ENCODE measurements at regions not wholly inside any gene's neighbourhood (a gene's known extent, or its start where the extent isn't known, plus 50 kb on each side); places are given as distances from the start of the nearest gene placed in this dataset.

DNA sequence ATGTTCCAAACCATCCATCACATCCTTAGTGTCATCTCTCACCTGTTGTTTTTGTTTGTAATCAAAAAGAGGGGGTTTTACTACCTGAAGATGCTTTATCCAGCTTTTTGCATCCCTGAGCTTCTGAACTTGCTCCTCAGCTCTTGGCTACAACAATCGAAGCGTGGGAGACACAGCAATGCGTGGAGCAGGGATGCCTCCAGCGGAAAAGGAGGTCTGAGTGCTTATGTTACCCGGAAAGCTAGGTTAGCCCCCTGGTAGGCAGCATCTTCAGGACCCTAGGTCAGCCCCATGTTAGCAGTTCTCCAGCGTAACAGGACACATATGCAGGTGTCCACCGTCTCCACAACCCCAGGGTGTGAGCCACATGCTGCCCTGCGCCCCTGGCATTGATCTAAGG lies 141.5 kb downstream of the RRAGC start:
- no peak for DNase-seq (ENCODE audit: low read depth)

DNA sequence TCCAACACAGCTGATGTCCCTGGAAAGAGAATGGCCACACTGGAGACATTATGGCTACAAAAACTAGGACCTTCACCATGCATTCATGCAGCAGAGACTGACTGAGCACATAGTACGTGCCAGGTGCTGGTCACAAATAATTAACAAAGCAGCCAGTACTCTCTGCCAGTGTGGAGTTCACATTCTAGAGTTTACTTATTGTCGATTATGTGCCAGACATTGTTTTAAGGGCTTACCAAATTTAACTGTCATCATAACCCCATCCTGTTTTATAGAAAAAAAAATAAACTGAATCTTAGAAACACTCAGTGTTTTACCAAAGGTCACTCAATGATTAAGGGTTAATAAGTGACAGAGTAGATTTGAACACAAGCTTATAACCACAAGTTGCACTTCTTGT lies 143.3 kb downstream of the RRAGC start:
- DNase-seq (ENCODE audit: low read depth): no peak

DNA sequence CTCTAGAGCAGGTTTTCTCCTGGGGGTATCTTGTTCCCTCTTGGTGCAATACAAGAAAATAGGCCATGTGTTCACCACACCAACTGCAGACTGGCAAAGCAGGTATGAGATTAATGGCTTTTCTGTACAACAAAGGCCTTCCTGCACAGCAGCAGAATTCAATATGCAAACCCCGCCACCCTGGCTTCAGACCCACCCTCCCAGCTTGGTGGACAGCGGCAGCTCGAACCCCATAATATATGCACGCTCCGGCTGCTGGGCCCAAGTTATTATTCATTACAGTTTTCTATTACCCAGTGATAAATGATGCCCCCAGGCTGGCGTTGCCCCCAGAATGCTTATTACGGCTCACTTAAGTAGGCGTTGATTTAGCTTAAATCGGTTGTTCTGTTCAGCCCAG lies 144.2 kb downstream of the RRAGC start:
- DNase-seq (ENCODE audit: low read depth): no peak

- DNase-seq (ENCODE audit: low read depth): no peak
Observed at GRCh38 chr1:38712046-38712445, 147.5 kb downstream of the RRAGC start.

DNA sequence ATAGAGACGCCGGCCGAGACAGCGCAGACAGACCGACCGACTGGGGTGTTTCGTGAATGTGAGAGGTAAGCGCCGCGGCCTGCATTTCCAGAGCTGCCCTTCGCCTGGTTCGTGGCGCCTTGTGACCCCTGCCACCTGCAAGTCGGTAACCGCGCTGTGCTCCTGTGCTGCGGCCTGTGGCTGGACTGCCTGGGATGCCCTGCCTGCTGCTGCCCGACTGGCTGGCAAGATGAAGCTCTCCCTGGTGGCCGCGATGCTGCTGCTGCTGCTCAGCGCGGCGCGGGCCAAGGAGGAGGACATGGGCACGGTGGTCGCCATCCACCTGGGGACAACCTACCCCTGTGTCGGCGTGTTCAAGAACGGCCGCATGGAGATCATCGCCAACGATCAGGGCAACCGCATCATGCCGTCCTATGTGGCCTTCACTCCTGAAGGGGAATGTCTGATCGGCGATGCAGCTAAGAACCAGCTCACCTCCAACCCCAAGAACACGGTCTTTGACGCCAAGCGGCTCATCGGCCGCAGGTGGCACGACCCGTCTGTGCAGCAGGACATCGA lies 150.8 kb downstream of the RRAGC start:
- no peak for DNase-seq (ENCODE audit: low read depth)

DNA sequence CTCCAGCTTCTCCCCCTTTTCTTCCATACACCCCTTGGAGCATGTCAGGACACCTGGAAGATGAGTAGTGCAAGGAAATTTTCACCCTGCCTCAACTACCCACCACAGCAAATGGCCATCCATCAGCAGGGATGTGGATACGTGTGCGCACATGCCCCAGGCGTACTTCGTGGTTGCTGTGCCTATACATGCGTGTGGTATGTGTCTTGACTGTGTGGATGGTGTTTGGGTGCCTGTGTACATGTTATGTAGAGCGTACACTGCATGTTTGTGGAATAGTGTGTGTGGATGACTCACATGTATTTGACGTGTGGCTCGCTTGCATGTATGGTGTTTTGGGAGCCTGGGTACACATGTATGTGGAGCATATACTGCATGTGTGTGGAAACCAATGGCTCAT lies 158.5 kb downstream of the RRAGC start:
- DNase-seq (ENCODE audit: low read depth): no peak

DNA sequence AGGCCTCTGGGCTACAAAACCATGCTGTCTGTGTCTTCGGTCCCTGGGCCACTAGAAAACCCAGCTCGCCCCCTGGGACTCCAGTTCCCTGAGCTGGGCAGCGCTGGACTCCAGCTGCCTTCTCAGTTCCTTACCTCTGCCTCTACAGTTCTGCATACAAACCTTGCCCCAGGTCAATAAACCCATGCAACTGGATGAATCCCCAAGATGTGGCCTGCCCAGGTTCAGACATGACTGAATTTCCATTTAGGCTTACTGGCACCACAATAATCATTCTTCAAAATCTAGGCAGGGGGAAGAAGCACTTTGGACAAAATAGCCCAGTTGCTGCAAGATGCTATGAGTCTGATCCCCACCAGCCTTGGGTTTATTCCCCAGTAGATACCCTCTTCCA lies 159.5 kb downstream of the RRAGC start:
- no peak for DNase-seq (ENCODE audit: low read depth)

DNA sequence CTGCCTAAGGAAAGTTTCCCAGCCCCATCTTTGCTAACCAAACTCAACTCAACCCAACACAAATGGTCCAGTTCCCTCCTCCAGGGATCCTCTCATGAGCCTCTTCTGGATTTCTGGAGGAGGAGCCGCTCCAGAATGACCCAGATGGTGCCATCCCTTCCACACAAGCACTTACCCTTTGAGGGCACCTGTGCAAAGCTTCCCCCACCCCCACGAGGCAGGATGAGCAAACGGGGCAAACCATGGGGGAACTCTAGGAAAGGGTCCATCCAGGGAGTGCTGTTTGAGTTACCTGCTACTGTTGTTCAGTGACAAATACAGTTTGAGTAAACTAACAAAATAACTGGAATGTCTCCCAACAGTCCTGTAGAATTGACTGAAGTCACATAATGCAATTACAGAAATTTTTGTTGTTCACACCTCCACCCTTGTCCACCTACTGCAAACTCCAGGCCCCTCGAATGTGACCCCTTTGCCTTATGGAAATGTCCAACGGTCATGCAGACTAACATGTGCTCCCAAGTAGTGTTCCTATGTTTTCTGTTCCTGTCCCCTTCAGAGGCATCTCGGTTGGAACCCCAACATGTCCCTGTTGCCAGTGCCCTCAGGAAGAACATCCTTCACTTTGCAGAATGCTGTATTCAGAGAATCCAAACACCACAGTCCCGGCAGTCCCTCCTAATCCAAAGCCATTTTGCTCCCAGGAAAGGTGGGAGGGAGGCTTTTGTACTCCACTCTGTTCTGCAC lies 160.1 kb downstream of the RRAGC start:
- DNase-seq (ENCODE audit: low read depth): no peak

DNA sequence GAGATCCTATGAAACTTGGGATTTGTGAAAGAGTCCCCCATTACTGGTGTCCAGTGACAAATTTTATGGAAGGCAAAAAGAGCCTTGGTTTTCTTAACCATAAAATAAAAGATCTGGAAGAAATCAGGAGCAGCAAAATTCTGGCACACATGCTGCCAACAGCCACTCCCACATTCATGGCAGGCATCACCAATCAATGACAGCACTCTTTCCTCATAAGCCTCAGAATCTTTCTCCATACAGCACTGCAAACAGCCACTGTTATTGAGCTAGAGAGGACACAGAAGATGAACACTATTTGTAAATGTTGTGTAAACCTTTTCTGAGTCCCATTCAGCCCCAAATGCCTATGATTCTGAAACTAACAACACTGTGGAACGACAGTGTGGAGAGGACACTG lies 162.2 kb downstream of the RRAGC start:
- no peak for DNase-seq (ENCODE audit: low read depth)

- DNase-seq (ENCODE audit: low read depth): no peak
Observed at GRCh38 chr1:38696371-38696770, 163.2 kb downstream of the RRAGC start.

GRCh38 chr1:38693759-38694158 lies 165.8 kb downstream of the RRAGC start:
- DNase-seq (ENCODE audit: low read depth): no peak

- DNase-seq (ENCODE audit: low read depth): no peak
Observed at GRCh38 chr1:38693031-38693430, 166.5 kb downstream of the RRAGC start.

GRCh38 chr1:38690790-38691449 lies 168.7 kb downstream of the RRAGC start:
- DNase-seq (ENCODE audit: low read depth): no peak

DNA sequence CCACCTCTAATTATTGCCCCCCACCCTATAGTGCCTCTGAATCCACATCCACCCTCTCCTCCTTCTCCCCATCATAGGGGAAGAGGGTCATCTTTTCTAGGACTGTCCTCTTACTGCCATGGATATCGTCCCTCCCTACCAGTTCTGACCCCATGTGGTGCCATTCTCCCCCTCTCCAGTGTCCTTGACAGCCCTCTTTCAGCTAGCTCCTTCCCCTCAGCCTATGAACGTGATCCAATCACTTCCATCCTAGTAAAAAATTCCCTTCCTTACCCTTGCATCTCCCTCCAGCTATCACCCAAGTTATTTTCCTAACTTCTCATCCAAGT lies 172.7 kb downstream of the RRAGC start:
- DNase-seq (ENCODE audit: low read depth): no peak

- no peak for DNase-seq (ENCODE audit: low read depth)
Observed at GRCh38 chr1:38686167-38686926, 173.2 kb downstream of the RRAGC start.

GRCh38 chr1:38685388-38685787 lies 174.2 kb downstream of the RRAGC start:
- DNase-seq (ENCODE audit: low read depth): no peak

DNA sequence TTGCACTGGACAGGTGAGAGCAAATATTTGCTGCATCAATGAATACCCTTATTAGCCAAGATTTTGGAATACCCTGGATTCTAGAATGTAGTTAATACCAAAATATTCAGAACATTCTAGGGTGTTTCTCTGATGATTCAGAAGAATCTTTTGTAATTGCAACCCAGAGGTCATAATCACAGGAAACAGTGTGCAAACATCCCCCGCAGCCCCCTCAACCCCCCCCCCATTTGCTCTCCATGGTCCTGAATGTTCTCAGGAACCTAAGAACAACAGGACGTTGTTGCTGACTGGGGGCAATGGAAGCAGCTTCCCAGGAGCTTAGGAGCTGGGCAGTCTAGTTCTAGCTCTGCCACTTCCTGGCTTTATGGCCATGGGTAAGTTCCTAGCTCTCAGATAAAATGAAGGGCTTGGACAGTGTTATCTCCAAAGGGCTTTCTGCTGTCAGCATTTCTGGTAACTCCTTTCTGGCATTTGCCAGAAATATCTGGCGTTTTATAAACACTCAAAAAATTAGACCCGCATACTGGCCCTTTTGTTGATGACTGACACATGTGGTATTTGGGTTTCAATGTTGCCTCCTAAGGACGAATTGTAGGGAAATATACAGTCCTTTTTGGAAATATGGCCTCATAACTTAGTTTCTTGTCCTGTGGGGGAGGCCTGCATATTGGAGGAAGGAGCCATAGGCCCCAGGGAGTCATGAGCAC lies 178.6 kb downstream of the RRAGC start:
- DNase-seq (ENCODE audit: low read depth): no peak

DNA sequence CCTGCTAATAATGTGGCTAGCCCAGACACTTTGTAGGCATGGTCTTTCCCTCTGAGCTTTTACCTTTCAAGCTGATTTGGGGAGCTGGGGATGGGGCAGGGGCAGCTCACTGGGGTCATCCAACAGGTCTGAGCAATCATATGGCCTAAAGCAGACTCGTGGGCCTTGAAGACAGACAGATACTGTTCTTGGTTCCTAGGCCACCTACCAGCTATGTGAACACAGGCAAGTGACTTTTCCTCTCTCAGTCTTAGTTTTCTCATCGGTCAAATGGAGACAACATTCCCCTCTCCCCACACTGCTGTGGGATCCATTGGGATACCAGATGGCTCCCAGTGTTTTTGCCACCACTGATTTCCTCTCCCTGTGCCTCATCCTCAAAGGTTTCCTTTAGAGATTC lies 181.8 kb downstream of the RRAGC start:
- no peak for DNase-seq (ENCODE audit: low read depth)

- no peak for DNase-seq (ENCODE audit: low read depth)
Observed at GRCh38 chr1:38677311-38677710, 182.3 kb downstream of the RRAGC start.

DNA sequence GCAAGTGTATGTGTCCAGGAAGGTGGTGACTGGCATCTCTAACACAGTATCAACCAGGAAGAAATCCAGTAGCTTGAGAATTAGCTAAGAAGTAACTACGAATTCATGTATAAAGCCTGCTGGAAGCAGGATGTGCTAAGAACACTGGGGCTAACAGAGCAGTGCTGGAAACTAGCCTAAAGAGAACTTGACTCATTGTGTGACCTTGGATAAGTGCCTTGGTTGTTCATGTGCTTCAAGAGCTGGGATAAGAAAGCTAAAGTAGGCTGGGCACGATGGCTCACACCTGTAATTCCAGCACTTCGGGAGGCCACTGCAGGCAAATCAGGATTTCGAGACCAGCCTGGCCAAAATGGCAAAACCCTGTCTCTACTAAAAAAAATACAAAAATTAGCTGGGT lies 186.9 kb downstream of the RRAGC start:
- DNase-seq (ENCODE audit: low read depth): no peak

DNA sequence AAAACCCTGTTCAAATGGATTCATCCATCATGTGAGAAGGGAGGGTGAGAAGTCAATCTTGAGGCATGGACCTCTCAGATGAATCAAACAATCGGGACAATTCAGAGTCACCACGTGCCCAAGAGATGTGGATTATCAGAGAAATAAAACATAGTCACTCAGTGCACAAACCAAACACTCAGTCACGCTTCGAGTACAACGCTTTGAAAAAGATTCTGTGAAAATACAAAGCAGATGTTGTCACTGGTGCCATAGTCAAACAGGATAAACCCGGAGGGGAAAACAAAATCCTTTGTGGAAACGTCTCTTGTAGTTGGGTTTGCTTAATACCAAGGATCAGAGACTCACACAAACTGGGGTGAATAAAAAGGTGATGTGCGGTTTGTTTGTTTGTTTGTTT lies 188.4 kb downstream of the RRAGC start:
- DNase-seq (ENCODE audit: low read depth): no peak

GRCh38 chr1:38670544-38671122 lies 188.9 kb downstream of the RRAGC start:
- DNase-seq (ENCODE audit: low read depth): no peak

Data from activated T-cell treated with anti-CD3 and anti-CD28 coated beads for 24 hours (primary cell).